Sigmoid colon (tissue), 4 donors: ENCODE measurements at regions not wholly inside any gene's neighbourhood (a gene's known extent, or its start where the extent isn't known, plus 50 kb on each side); places are given as distances from the start of the nearest gene placed in this dataset.

Source experiments
- CTCF ChIP-seq, 4 experiments: fragments of 450-650 bp in 3 of 4; fragments of 200-600 bp in 1 of 4; IDR thresholded peaks; one replicate each; pipeline ENCODE4 v1.5.1; 2016 to 2019; ENCODE audit warnings: antibody characterized with exemption in 4 of 4, mild to moderate bottlenecking in 3 of 4, moderate library complexity in 2 of 4
- POLR2A ChIP-seq, 2 donors: fragments of 450-650 bp; IDR thresholded peaks; one replicate each; pipeline ENCODE4 v1.6.1; 2016; ENCODE audit warnings: antibody characterized with exemption in 2 of 2, mild to moderate bottlenecking in 2 of 2, moderate library complexity in 2 of 2
- POLR2AphosphoS5 ChIP-seq, 4 donors: sonication (generic); formaldehyde crosslinking; IDR thresholded peaks; one replicate each; pipeline ENCODE4 v1.6.1; 2017; ENCODE audit warnings: antibody characterized with exemption in 4 of 4

- no peak for TF ChIP-seq POLR2A (IDR thresholded peaks at IDR 0.05)
- no peak for TF ChIP-seq POLR2AphosphoS5 (IDR thresholded peaks at IDR 0.05)
- peak in 1 of 4 experiments; percentile 20 for TF ChIP-seq CTCF (IDR thresholded peaks at IDR 0.05)
These were observed 65.5 kb upstream of the CHORDC1 start for GRCh38 chr11:90288212-90288821.
